Neuronal stem cell (in vitro differentiated cells): ENCODE measurements at regions not wholly inside any gene's neighbourhood (a gene's known extent, or its start where the extent isn't known, plus 50 kb on each side); places are given as distances from the start of the nearest gene placed in this dataset.

ENCODE experiments used
- DNase-seq: peaks from one replicate; pipeline ENCODE4 v3.0.0-alpha.2; 2013; ENCODE audit warnings: low spot score
- H2AFZ ChIP-seq: one replicate; pipeline ENCODE4 v1.6.1; 2013; ENCODE audit warnings: mild to moderate bottlenecking, low read length, inconsistent platforms
- H2AK5ac ChIP-seq: 2 replicates; pipeline ENCODE4 v1.6.1; 2013; ENCODE audit warnings: low read depth, mild to moderate bottlenecking, inconsistent platforms, low read length, moderate library complexity, mixed read lengths
- H2BK120ac ChIP-seq: 2 replicates; pipeline ENCODE4 v1.6.1; 2013; ENCODE audit warnings: low read depth, mild to moderate bottlenecking, inconsistent platforms, low read length, moderate library complexity, mixed read lengths
- H2BK12ac ChIP-seq: one replicate; pipeline ENCODE4 v1.6.1; 2013; ENCODE audit warnings: low read length, inconsistent platforms
- H2BK15ac ChIP-seq: 2 replicates; pipeline ENCODE4 v1.6.1; 2013; ENCODE audit warnings: mild to moderate bottlenecking, low read length, inconsistent platforms, mixed read lengths
- H2BK5ac ChIP-seq: one replicate; pipeline ENCODE4 v1.6.1; 2013; ENCODE audit warnings: inconsistent platforms, mild to moderate bottlenecking, low read length, moderate library complexity
- H3K14ac ChIP-seq: one replicate; pipeline ENCODE4 v1.6.1; 2013; ENCODE audit warnings: low read length, inconsistent platforms
- H3K18ac ChIP-seq: 2 replicates; pipeline ENCODE4 v1.6.1; 2013; ENCODE audit warnings: low read length, inconsistent platforms
- H3K23ac ChIP-seq: 2 replicates; pipeline ENCODE4 v1.6.1; 2013; ENCODE audit warnings: low read depth, mild to moderate bottlenecking, mixed read lengths, low read length, inconsistent platforms; ENCODE audit not compliant: poor library complexity
- H3K27ac ChIP-seq: replicated peaks from 3 replicates; pipeline ENCODE4 v1.5.1; 2013; ENCODE audit warnings: low read length, inconsistent platforms
- H3K27me3 ChIP-seq, 3 experiments: 2 replicates each; pipeline ENCODE4 v1.6.1; 2013; ENCODE audit warnings: low read length in 3 of 3, mild to moderate bottlenecking in 2 of 3, inconsistent platforms in 1 of 3, low read depth in 1 of 3, mixed read lengths in 1 of 3, moderate library complexity in 1 of 3; ENCODE audit not compliant: control insufficient read depth in 3 of 3, insufficient read depth in 3 of 3
- H3K36me3 ChIP-seq, 2 donors: replicated peaks in 1 of 2; 2 replicates each; pipeline ENCODE4 v1.6.1; 2013; ENCODE audit warnings: low read length in 2 of 2; ENCODE audit not compliant: control insufficient read depth in 2 of 2, insufficient read depth in 2 of 2
- H3K4ac ChIP-seq: 2 replicates; pipeline ENCODE4 v1.6.1; 2013; ENCODE audit warnings: inconsistent platforms, mild to moderate bottlenecking, low read length, moderate library complexity
- H3K4me1 ChIP-seq, 2 donors: 1 replicate in 1 of 2; 2 replicates in 1 of 2; pipeline ENCODE4 v1.6.1; 2013; ENCODE audit warnings: low read length in 2 of 2, low read depth in 1 of 2; ENCODE audit not compliant: control insufficient read depth in 2 of 2, insufficient read depth in 1 of 2
- H3K4me2 ChIP-seq: one replicate; pipeline ENCODE4 v1.6.1; 2013; ENCODE audit warnings: mild to moderate bottlenecking, low read length, inconsistent platforms; ENCODE audit not compliant: insufficient read depth, poor library complexity, severe bottlenecking
- H3K4me3 ChIP-seq, 2 donors: 2 replicates each; pipeline ENCODE4 v1.5.1; 2013; ENCODE audit warnings: low read length in 2 of 2, mild to moderate bottlenecking in 2 of 2, inconsistent platforms in 1 of 2, moderate library complexity in 1 of 2
- H3K79me1 ChIP-seq: one replicate; pipeline ENCODE4 v1.6.1; 2013; ENCODE audit warnings: low read depth, mild to moderate bottlenecking, inconsistent platforms, low read length, moderate library complexity
- H3K9ac ChIP-seq: one replicate; pipeline ENCODE4 v1.6.1; 2013; ENCODE audit warnings: mild to moderate bottlenecking, low read depth, low read length, inconsistent platforms; ENCODE audit not compliant: poor library complexity
- H3K9me3 ChIP-seq, 2 donors: replicated peaks in 1 of 2; 2 replicates each; pipeline versions ENCODE3 to v1.6.1; 2013; ENCODE audit warnings: low read length in 2 of 2, mild to moderate bottlenecking in 2 of 2, inconsistent platforms in 1 of 2, low read depth in 1 of 2, mixed read lengths in 1 of 2, moderate library complexity in 1 of 2; ENCODE audit not compliant: control insufficient read depth in 2 of 2, insufficient read depth in 1 of 2
- H4K8ac ChIP-seq: one replicate; pipeline ENCODE4 v1.6.1; 2013; ENCODE audit warnings: low read depth, mild to moderate bottlenecking, inconsistent platforms, low read length, moderate library complexity
- H4K91ac ChIP-seq: one replicate; pipeline ENCODE4 v1.6.1; 2013; ENCODE audit warnings: low read length, low read depth, mild to moderate bottlenecking, inconsistent platforms; ENCODE audit not compliant: poor library complexity
- WGBS, 2 donors: extraction: QIAGEN DNeasy Blood & Tissue Kit; methylation state at CpG; one replicate each; pipeline ENCODE4 v1.1.7; 2013; ENCODE audit warnings: missing lambda C conversion rate in 2 of 2, mixed read lengths in 1 of 2; ENCODE audit not compliant: insufficient read length in 2 of 2, insufficient replicate concordance in 1 of 2; ENCODE audit errors: extremely low coverage in 2 of 2; 5-methylcytosine and 5-hydroxymethylcytosine counted together

- no peak overlapping the region for H3K27ac ChIP-seq
Observed at GRCh38 chr3:110063178-110063577, 725.8 kb upstream of the DPPA4 start.

GRCh38 chr3:110066206-110066605 is 728.9 kb upstream of the DPPA4 start:
- no peak overlapping the region for H3K18ac ChIP-seq
- no peak overlapping the region for H2BK5ac ChIP-seq
- no peak overlapping the region for H2BK120ac ChIP-seq
- H3K36me3 ChIP-seq: no peaks in the 10 kb centered on the region
- H3K9me3 ChIP-seq: no peaks in the 10 kb centered on the region
- no peaks in the 10 kb centered on the region for H3K79me1 ChIP-seq
- no peak overlapping the region for H3K14ac ChIP-seq
- H3K27ac ChIP-seq: no peak overlapping the region
- H3K9ac ChIP-seq: no peak overlapping the region
- no peak overlapping the region for H2BK12ac ChIP-seq
- no peak overlapping the region for H3K4me2 ChIP-seq
- no peak overlapping the region for H2BK15ac ChIP-seq
- H2AK5ac ChIP-seq: no peak overlapping the region
- no peak overlapping the region for H4K91ac ChIP-seq
- H3K4ac ChIP-seq: no peak overlapping the region
- no peak for DNase-seq
- no CpG with 5 or more reads among the region's 3 CpGs for WGBS, 2 donors
- no peak overlapping the region for H2AFZ ChIP-seq
- no peak overlapping the region for H3K23ac ChIP-seq
- H3K27me3 ChIP-seq: no peaks in the 10 kb centered on the region
- H3K4me1 ChIP-seq: peaks cover 0 to 12% of the 10 kb centered on the region in 2 donors
- no peak overlapping the region for H3K4me3 ChIP-seq
- no peak overlapping the region for H4K8ac ChIP-seq

More at GRCh38 chr3:110063178-110063577, 725.8 kb upstream of the DPPA4 start:
- Histone ChIP-seq H3K4me3 (no peak overlapping the region), H3K9me3 (no peaks in the 10 kb centered on the region), H3K4ac (no peak overlapping the region), H2BK15ac (no peak overlapping the region), H3K27me3 (no peaks in the 10 kb centered on the region), H4K8ac (no peak overlapping the region), H2BK5ac (no peak overlapping the region), H3K14ac (no peak overlapping the region), H3K18ac (no peak overlapping the region), H3K9ac (no peak overlapping the region), H3K4me1 (no peaks in the 10 kb centered on the region), H2AFZ (no peak overlapping the region), H4K91ac (no peak overlapping the region), H3K36me3 (no peaks in the 10 kb centered on the region), H3K23ac (no peak overlapping the region), H2AK5ac (no peak overlapping the region), H2BK120ac (no peak overlapping the region), H3K79me1 (no peaks in the 10 kb centered on the region), H3K4me2 (no peak overlapping the region), H2BK12ac (no peak overlapping the region)
- DNase-seq: no peak
- WGBS, 2 donors: no CpG with 5 or more reads among the region's 1 CpG

- H2BK5ac ChIP-seq: no peak overlapping the region
- H2AFZ ChIP-seq: peak overlapping the region; percentile 54
- DNase-seq: no peak
- no peak overlapping the region for H3K14ac ChIP-seq
- no peak overlapping the region for H2BK15ac ChIP-seq
- no peaks in the 10 kb centered on the region for H3K27me3 ChIP-seq
- H3K4me1 ChIP-seq: peaks cover 0 to 12% of the 10 kb centered on the region in 2 donors
- H2BK12ac ChIP-seq: no peak overlapping the region
- no peak overlapping the region for H2AK5ac ChIP-seq
- no peaks in the 10 kb centered on the region for H3K79me1 ChIP-seq
- H3K4me2 ChIP-seq: no peak overlapping the region
- no peak overlapping the region for H3K23ac ChIP-seq
- H2BK120ac ChIP-seq: no peak overlapping the region
- H3K27ac ChIP-seq: no peak overlapping the region
- H3K4ac ChIP-seq: no peak overlapping the region
- H4K91ac ChIP-seq: no peak overlapping the region
- H3K18ac ChIP-seq: no peak overlapping the region
- no CpG with 5 or more reads among the region's 1 CpG for WGBS, 2 donors
- no peaks in the 10 kb centered on the region for H3K36me3 ChIP-seq
- no peak overlapping the region for H3K9ac ChIP-seq
- H3K4me3 ChIP-seq: no peak overlapping the region
- H3K9me3 ChIP-seq: peaks cover 0 to 11% of the 10 kb centered on the region in 2 donors
- no peak overlapping the region for H4K8ac ChIP-seq
Observed at GRCh38 chr3:110067527-110067926, 730.2 kb upstream of the DPPA4 start.

- H2BK12ac ChIP-seq: no peak overlapping the region
- no peak overlapping the region for H2BK15ac ChIP-seq
- no peak overlapping the region for H3K4me2 ChIP-seq
- peaks cover 0 to 16% of the 10 kb centered on the region in 2 donors for H3K9me3 ChIP-seq
- no peak overlapping the region for H4K8ac ChIP-seq
- DNase-seq: no peak
- no peaks in the 10 kb centered on the region for H3K79me1 ChIP-seq
- H3K9ac ChIP-seq: no peak overlapping the region
- no peak overlapping the region for H3K27ac ChIP-seq
- no peaks in the 10 kb centered on the region for H3K36me3 ChIP-seq
- H3K4me3 ChIP-seq: no peak overlapping the region
- no peaks in the 10 kb centered on the region for H3K27me3 ChIP-seq
- no peak overlapping the region for H3K23ac ChIP-seq
- peaks cover 0 to 12% of the 10 kb centered on the region in 2 donors for H3K4me1 ChIP-seq
- no peak overlapping the region for H3K18ac ChIP-seq
- H3K14ac ChIP-seq: no peak overlapping the region
- no peak overlapping the region for H3K4ac ChIP-seq
- H4K91ac ChIP-seq: no peak overlapping the region
- no peak overlapping the region for H2BK5ac ChIP-seq
- no peak overlapping the region for H2BK120ac ChIP-seq
- WGBS, 2 donors: no CpG with 5 or more reads among the region's 2 CpGs
- no peak overlapping the region for H2AK5ac ChIP-seq
- H2AFZ ChIP-seq: no peak overlapping the region
Observed at GRCh38 chr3:110069761-110070160, 732.4 kb upstream of the DPPA4 start.
